Activated CD4-positive, alpha-beta T cell treated with anti-CD3 and anti-CD28 coated beads, Interleukin-2, amount 10 ng/mL, durations not matched to agents 24 days and 14 days (primary cell): ENCODE measurements at regions not wholly inside any gene's neighbourhood (a gene's known extent, or its start where the extent isn't known, plus 50 kb on each side); places are given as distances from the start of the nearest gene placed in this dataset.

Source experiments
- DNase-seq: peaks from one replicate; pipeline ENCODE4 v3.0.0; 2022
- H3K27ac Mint-ChIP-seq: one replicate; pipeline ENCODE4 v1.8.0; 2022; ENCODE audit warnings: mild to moderate bottlenecking, mixed read lengths
- H3K27me3 Mint-ChIP-seq: one replicate; pipeline ENCODE4 v1.8.0; 2022; ENCODE audit warnings: mixed read lengths
- H3K36me3 Mint-ChIP-seq: one replicate; pipeline ENCODE4 v1.8.0; 2022; ENCODE audit warnings: low read depth, mild to moderate bottlenecking, mixed read lengths
- H3K4me1 Mint-ChIP-seq: one replicate; pipeline ENCODE4 v1.8.0; 2021; ENCODE audit warnings: mixed read lengths
- H3K4me3 Mint-ChIP-seq: one replicate; pipeline ENCODE4 v1.8.0; 2022; ENCODE audit warnings: mild to moderate bottlenecking, moderate library complexity, mixed read lengths
- H3K9me3 Mint-ChIP-seq: one replicate; pipeline ENCODE4 v1.8.0; 2021; ENCODE audit warnings: mixed read lengths
- intact Hi-C: fragments of 100-400 bp; cut with micrococcal nuclease; formaldehyde crosslinking; loops from one replicate; pipeline ENCODE4 v1.15.1; 2023

GRCh38 chr5:159451197-159452052 is 121.1 kb upstream of the IL12B start:
- Mint-ChIP-seq H3K27me3 (peaks cover 70% of the 10 kb centered on the region), H3K36me3 (no peaks in the 10 kb centered on the region), H3K9me3 (peaks cover 4% of the 10 kb centered on the region), H3K4me3 (no peak overlapping the region), H3K4me1 (peaks cover 10% of the 10 kb centered on the region), H3K27ac (no peak overlapping the region)
- no peak for DNase-seq
- intact Hi-C loops = no loop called here

GRCh38 chr5:159452480-159453167 is 122.3 kb upstream of the IL12B start:
- no peak for DNase-seq
- no peaks in the 10 kb centered on the region for H3K36me3 Mint-ChIP-seq
- H3K27me3 Mint-ChIP-seq = peaks cover 62% of the 10 kb centered on the region
- H3K4me1 Mint-ChIP-seq = peaks cover 19% of the 10 kb centered on the region
- intact Hi-C loops = no loop called here
- no peak overlapping the region for H3K27ac Mint-ChIP-seq
- H3K9me3 Mint-ChIP-seq = peaks cover 4% of the 10 kb centered on the region
- H3K4me3 Mint-ChIP-seq = no peak overlapping the region

GRCh38 chr5:159453209-159453608 is 122.9 kb upstream of the IL12B start:
- Mint-ChIP-seq H3K4me1 (peaks cover 24% of the 10 kb centered on the region), H3K27me3 (peaks cover 59% of the 10 kb centered on the region), H3K27ac (no peak overlapping the region), H3K36me3 (no peaks in the 10 kb centered on the region), H3K9me3 (peaks cover 4% of the 10 kb centered on the region), H3K4me3 (no peak overlapping the region)
- DNase-seq = no peak
- intact Hi-C loops = no loop called here

DNA sequence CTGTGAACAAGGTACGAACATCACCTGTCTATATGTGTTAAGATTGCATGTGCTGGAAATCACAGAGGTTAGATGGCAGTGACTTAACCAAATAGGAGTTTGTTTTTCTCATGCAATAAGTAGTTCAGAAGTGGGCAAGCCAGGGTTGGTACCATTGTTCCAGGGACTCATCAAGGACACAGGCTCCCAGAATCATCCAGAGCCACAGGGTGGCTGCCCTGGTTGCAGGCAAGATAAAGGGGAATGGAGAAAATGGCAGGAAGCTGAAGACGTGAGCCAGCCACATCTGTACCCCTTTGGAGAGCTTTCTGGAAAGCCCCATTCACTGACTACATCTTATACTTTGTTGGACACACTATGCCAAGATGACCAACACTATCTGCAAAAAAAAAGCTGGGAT is 126.0 kb upstream of the IL12B start:
- H3K4me1 Mint-ChIP-seq = peaks cover 43% of the 10 kb centered on the region
- peaks cover 14% of the 10 kb centered on the region for H3K9me3 Mint-ChIP-seq
- intact Hi-C loops = loop anchor here (1.0 to 5.0 kb wide), 10 partner anchors 29 to 1854 kb away; partner anchors contain the start of genes CLINT1, THG1L and TTC1
- peak overlapping the region; percentile 45 for H3K27ac Mint-ChIP-seq
- peaks cover 2% of the 10 kb centered on the region for H3K36me3 Mint-ChIP-seq
- no peak for DNase-seq
- no peak overlapping the region for H3K4me3 Mint-ChIP-seq
- H3K27me3 Mint-ChIP-seq = peaks cover 61% of the 10 kb centered on the region

GRCh38 chr5:159456722-159457465 is 126.6 kb upstream of the IL12B start:
- peak; percentile 82 for DNase-seq
- peaks cover 14% of the 10 kb centered on the region for H3K9me3 Mint-ChIP-seq
- peak overlapping the region; percentile 81 for H3K27ac Mint-ChIP-seq
- H3K27me3 Mint-ChIP-seq = peaks cover 61% of the 10 kb centered on the region
- H3K4me1 Mint-ChIP-seq = peaks cover 43% of the 10 kb centered on the region
- peak overlapping the region; percentile 15 for H3K4me3 Mint-ChIP-seq
- intact Hi-C loops = loop anchor here (1.0 to 5.0 kb wide), 10 partner anchors 30 to 1855 kb away; partner anchors contain the start of genes CLINT1, THG1L and TTC1
- H3K36me3 Mint-ChIP-seq = peaks cover 2% of the 10 kb centered on the region

- Mint-ChIP-seq H3K4me1 (peaks cover 43% of the 10 kb centered on the region), H3K4me3 (peak overlapping the region; percentile 33), H3K9me3 (peaks cover 14% of the 10 kb centered on the region), H3K27me3 (peaks cover 63% of the 10 kb centered on the region), H3K36me3 (peaks cover 2% of the 10 kb centered on the region), H3K27ac (peak overlapping the region; percentile 75)
- intact Hi-C loops = loop anchor here (1.0 to 5.0 kb wide), 10 partner anchors 48 to 1856 kb away; partner anchors contain the start of genes RNF145, THG1L and UBLCP1
- DNase-seq = peak; percentile 66
Observed at GRCh38 chr5:159458217-159458711, 128.0 kb upstream of the IL12B start.

DNA sequence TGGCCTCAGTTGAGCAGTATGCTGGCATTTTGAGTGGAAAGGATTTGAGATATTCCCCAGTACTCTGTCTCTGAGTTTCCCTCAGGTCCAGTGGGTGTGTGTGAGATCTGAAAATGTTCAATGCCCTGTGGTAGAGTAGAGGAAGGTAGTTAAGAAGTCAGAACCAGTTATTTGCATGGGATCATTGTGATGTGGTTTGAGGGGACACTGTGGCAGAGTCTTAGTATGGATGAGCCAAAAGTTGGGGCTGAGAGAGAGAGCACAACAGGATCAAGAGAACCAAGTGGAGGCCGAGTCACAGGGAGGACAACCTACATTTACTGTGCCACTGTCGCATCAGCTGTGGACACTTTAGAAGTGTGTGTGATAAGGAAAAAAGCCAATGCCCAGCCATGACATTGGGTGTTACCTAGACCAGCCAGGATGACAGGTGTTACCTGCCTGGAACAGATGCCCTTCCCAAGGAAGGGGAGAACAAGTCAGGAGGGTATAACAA is 128.9 kb upstream of the IL12B start:
- peak overlapping the region; percentile 22 for H3K4me3 Mint-ChIP-seq
- H3K36me3 Mint-ChIP-seq = peaks cover 2% of the 10 kb centered on the region
- H3K9me3 Mint-ChIP-seq = peaks cover 12% of the 10 kb centered on the region
- H3K27ac Mint-ChIP-seq = peak overlapping the region; percentile 75
- intact Hi-C loops = loop anchor here (2.0 to 5.0 kb wide), 8 partner anchors 196 to 1857 kb away; partner anchors contain the start of genes RNF145, THG1L and UBLCP1
- DNase-seq = no peak
- peaks cover 43% of the 10 kb centered on the region for H3K4me1 Mint-ChIP-seq
- H3K27me3 Mint-ChIP-seq = peaks cover 59% of the 10 kb centered on the region

DNA sequence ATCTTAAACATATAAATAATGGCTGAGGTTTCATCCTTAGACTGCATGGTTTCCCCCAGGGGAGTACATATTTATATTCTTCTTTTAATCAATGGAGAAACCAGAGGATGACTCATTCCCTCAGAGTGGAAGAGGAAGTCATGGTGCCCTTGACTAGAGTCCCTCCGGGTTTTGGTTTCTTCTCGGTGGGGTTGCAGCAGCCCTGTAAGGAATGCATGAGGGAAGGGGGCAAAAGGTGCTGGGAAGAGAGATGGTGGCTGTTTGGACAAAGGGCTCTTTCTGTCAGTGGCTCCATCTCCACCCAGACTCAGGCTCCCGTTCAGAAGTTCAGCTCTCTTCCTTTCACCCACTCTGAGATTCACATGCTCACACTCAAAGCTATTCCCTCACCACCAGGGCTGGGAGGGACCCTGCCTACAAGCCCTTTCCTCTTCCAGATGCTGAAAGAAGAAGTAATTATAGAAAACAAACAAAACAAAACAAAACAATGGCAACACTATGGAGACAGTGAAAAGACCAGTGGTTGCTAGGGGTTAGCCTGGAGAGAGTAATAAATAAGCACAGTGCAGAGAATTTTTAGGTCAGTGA is 129.8 kb upstream of the IL12B start:
- intact Hi-C loops = loop anchor here (2.0 to 5.0 kb wide), 8 partner anchors 197 to 1858 kb away; partner anchors contain the start of genes RNF145, THG1L and UBLCP1
- H3K4me3 Mint-ChIP-seq = peak overlapping the region; percentile 11

GRCh38 chr5:159463590-159464321 is 133.5 kb upstream of the IL12B start:
- intact Hi-C loops = no loop called here
- no peak for DNase-seq
- Mint-ChIP-seq H3K9me3 (peaks cover 14% of the 10 kb centered on the region), H3K27me3 (peaks cover 59% of the 10 kb centered on the region), H3K27ac (no peak overlapping the region), H3K36me3 (peaks cover 2% of the 10 kb centered on the region), H3K4me3 (no peak overlapping the region), H3K4me1 (peaks cover 18% of the 10 kb centered on the region)

More for the DNA sequence above, 129.8 kb upstream of the IL12B start:
- Mint-ChIP-seq H3K36me3 (peaks cover 2% of the 10 kb centered on the region), H3K27ac (peak overlapping the region; percentile 75), H3K27me3 (peaks cover 55% of the 10 kb centered on the region), H3K4me1 (peaks cover 43% of the 10 kb centered on the region), H3K9me3 (peaks cover 10% of the 10 kb centered on the region)
- no peak for DNase-seq

GRCh38 chr5:159465604-159466003 is 135.3 kb upstream of the IL12B start:
- peaks cover 9% of the 10 kb centered on the region for H3K4me1 Mint-ChIP-seq
- peaks cover 4% of the 10 kb centered on the region for H3K9me3 Mint-ChIP-seq
- intact Hi-C loops = no loop called here
- DNase-seq = no peak
- no peak overlapping the region for H3K27ac Mint-ChIP-seq
- no peak overlapping the region for H3K4me3 Mint-ChIP-seq
- peaks cover 48% of the 10 kb centered on the region for H3K27me3 Mint-ChIP-seq
- H3K36me3 Mint-ChIP-seq = no peaks in the 10 kb centered on the region

DNA sequence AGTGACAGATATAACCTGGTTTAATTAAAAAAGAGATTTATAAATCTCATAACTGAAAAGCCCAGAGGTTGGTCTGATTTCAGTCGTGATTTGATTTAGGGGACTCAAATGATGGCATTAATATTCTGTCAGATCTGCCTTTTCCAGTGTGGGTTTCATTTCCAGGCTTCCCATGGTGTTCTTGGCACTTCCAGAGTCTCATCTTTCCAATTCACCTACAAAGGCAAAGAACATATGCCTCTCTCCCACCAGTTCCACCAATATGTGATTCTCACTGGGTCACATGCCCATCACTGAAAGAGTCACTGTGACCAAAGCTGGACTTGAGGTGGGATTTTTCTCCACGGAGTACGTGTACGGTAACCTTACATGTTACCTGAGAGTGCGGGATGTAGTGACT is 137.4 kb upstream of the IL12B start:
- H3K27ac Mint-ChIP-seq = no peak overlapping the region
- H3K4me3 Mint-ChIP-seq = no peak overlapping the region
- intact Hi-C loops = no loop called here
- peaks cover 4% of the 10 kb centered on the region for H3K9me3 Mint-ChIP-seq
- H3K4me1 Mint-ChIP-seq = peaks cover 9% of the 10 kb centered on the region
- DNase-seq = no peak
- H3K36me3 Mint-ChIP-seq = no peaks in the 10 kb centered on the region
- H3K27me3 Mint-ChIP-seq = peaks cover 37% of the 10 kb centered on the region

GRCh38 chr5:159469496-159470372 is 139.4 kb upstream of the IL12B start:
- Mint-ChIP-seq H3K36me3 (no peaks in the 10 kb centered on the region), H3K9me3 (peaks cover 14% of the 10 kb centered on the region), H3K27ac (no peak overlapping the region), H3K4me1 (peaks cover 9% of the 10 kb centered on the region), H3K27me3 (peaks cover 38% of the 10 kb centered on the region), H3K4me3 (no peak overlapping the region)
- no peak for DNase-seq
- intact Hi-C loops = no loop called here
